ENCODE measurements at regions not wholly inside any gene's neighbourhood (a gene's known extent, or its start where the extent isn't known, plus 50 kb on each side); places are given as distances from the start of the nearest gene placed in this dataset.
A peak's percentile ranks its signal among the peaks of the same experiment; 100 is the strongest.
"Not testable (repeated sequence)": the region's sequence is repeated elsewhere in the genome, so short reads cannot be mapped to it uniquely, and the experiment has no call there.

DNA sequence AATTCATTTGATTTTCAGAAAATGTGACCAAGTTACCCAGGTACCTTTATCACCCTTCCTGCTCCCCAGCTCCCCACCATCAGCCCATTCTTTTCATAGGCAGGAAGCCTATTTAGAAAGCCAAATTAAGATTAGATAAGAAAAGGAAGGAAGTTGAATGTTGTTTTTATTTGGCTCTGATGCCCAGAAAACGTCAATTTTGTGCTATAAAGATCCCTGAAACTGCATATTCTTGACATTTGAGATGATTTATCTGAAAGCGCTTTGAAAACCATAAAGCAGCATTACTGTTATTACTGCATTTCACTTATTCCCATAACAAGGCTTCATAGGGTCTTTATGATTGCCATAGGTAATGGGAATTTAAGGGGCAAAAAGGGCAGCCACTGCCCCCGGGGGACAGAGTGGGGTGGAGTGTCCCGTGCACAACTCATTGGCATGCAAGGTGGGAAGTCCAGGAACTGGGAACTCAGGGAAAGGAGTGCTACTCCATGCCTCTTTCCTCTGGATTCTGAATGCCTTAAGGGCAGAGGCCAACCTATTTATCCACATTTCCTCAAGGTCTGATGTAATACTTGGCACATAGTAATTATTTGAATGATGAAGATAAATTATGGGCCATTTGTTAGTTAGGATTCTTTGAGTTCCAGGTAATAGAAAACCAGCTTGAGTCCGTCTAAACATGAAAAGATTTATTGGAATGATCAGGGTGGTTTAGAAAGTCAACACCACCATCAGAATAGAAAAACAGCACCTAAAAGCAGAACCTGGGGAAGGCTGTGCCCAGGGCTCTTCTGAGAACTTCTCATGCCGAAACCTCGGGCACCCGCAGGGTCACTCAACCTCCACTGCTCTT, 100.6 kb upstream of the ELMO1 start:
- no peak for DNase-seq

DNA sequence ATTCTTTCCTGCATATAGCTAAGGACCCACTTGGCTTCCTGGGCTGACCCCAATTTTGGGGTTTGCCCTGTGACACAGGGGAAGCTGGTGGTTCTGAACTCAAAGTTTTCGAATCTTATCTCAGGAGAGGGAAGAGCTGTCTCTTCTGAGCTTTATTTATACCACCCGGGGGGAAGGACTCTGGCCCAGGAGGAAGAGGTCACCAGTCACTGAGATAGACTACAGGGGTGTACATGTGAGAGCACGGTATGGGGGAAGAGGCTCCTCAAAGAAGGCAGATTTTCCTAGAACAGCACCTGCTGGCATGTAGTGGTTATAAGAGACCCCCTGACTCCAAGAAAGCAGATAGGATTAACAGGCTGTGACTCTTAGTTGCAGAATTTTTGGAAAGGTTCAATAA, 101.8 kb upstream of the ELMO1 start:
- DNase-seq = no peak

DNA sequence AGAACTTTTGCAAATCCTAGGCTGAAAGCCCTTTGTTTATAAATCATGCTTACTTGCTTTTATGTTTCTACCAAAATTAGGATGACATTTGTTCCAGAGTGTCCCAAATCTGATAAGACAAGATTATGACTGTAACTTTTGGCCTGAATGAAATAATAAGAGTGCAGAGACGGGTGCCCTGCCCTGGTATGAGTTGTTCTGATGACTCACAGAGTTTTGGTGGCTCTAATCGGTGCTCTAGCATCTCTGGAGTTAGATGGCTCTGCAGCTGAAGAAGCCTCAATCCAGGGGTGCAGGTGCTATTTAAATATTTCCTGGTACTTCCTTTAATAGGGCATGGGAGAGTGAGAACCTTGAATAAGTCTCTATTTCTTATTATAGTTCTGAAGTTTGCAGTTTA, 102.2 kb upstream of the ELMO1 start:
- peak; percentile 54 for DNase-seq

DNA sequence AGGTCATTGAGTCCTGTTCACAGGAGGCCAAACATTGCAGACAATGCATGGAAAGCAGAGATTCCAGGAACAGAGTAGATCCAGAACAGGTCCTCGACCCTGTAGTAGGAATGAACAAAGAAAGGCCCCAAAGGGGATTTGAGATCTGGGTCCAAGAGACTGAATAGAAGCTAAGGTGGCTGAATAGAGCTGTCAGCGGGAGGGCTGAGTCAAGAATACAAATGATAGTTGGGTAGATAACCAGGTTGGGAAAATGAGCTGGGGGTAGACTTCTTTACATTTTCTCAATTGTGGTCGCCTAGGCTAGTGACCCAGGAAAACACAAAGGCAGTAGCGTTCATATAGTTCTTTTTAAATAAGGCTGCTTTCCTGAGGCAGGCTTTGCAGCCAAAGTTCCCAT, 103.4 kb upstream of the ELMO1 start:
- DNase-seq = no peak

DNA sequence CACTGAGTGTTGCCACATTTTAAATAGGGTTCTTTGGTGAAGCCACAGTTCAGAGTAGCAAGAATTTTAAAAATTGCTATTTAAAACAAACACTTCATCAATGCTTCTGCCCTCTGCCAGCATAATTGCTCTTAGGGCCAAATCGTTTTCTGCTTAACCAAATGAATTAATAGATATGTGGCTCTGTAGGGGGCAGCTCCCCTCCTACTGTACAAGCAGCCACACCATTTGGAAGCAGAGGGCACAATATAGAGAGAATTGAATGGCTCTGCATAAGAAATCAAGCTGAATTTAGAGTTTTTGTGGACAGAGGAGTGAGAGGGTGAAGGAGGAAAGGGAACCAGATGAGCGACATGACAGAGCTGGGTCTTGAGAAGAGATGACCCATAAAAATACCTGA, 103.8 kb upstream of the ELMO1 start:
- not testable (repeated sequence) for DNase-seq

DNA sequence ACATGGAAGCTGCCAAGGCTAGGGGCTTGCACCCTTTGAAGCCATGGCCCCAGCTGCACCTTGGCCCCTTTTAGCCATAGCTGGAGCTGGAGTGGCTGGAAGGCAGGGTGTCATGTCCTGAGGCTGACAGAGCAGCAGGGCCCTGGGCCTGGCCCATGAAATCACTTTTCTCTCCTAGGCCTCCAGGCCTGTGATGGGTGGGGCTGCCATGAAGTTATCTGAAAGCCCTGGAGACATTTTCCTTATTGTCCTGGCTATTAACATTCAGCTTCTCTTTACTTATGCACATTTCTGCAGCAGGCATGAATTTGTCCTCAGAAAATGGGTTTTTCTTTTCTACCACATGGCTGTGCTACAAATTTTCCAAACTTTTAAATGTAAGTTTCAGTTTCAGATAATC, 106.9 kb upstream of the ELMO1 start:
- DNase-seq = no peak

DNA sequence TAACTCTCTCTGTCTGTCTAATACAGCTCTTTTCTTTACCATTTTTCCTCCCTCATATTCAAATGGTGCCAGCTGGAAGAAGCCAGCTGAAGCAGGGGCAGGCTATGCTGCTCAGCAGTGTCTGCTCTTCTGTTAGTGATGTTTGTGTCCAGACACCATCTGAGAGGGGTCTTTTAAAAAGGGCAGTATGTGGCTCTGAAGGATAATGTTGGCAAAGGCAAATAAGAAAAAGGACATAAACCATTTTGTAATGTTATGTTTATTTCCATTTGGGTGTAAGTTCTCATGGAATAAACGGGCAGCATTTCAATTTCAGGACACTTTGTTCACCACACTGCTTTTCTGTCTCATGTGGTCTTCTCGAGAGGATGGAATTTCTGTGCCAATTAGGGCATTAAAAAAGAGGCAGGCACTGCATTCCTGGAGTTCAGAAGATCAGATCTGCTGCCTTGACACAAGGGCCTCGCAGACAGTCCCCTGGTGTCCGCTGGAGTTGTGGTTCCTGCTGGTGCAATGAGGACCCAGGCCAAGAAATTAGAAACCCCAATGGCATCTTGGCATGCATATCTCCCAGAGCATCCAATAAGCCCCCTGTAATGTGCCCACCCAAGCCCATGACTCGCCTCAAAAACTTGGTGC, 109.0 kb upstream of the ELMO1 start:
- DNase-seq = no peak

DNA sequence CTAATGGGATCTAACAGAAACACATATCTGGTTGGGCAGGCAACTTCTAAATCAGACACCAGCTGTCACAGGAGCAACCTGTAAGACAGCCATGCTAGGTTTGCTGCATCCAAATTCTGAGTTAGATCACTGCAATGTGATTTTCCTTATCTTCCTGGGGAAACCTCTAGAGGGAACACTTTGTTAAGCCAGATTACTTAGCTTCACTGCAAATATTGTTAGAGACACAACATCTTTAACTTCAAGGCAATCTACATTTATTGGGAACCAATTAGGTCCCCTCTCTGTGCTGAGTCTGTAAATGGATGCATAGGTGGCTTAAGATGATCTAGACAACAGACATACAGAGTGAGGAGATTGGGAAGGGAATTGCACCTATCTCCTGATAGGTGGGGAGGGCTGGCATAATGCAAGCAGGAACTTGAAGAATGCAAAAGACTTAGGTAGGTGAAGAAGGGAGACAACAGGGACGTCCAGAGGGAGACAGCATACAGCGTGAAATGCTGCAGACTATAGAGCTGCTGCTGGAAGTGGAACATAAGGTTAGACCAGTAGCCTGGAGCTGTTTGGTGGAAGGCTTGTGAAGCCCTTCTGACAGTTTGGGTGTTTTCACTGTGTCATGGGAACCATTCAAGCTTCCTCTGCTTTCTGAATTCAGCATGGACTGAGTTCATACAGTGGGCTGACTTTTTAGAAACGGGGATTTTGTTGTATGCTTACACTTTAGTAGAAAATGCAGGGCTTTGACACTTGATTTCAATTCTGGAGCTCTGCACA, 109.8 kb upstream of the ELMO1 start:
- peak; percentile 18 for DNase-seq

DNA sequence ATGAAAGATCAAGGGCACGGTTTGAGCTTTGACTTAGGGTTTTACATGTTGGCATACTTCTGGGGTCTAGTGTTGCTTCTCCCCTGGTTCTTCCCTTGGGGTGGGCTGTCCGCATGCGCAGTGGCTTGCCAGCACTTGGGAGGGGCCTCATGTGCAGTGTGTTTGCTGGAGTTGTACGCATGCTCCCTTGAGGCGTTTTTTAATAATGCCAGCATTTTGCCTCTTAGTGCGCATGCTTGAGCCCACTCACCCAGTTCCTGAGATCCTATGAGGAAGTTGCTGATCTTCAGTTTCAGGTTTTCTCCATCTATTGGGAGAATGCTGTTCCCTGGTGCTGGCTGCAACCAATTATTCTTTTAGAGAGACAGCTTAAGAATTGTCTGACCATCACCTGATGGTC, 113.4 kb upstream of the GPR141 start:
- no peak for DNase-seq

DNA sequence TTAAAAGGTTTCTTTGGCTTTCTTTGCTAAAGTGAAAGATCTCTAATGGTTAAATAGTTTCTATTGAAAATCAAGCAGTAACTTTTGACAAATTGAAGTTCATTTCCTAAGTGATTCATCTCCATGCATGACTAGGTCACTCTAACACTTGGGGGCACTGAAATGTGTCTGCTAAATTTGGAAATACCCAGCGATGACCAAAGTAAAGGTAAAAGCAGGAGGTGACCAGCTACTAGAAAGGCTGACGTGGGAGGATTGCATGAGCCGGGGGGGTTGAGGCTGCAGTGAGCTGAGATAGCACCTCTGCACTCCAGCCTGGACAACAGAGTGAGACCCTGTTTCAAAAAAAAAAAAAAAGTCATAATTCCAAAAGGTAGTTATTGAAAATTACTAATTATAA, 111.8 kb upstream of the GPR141 start:
- DNase-seq = no peak

DNA sequence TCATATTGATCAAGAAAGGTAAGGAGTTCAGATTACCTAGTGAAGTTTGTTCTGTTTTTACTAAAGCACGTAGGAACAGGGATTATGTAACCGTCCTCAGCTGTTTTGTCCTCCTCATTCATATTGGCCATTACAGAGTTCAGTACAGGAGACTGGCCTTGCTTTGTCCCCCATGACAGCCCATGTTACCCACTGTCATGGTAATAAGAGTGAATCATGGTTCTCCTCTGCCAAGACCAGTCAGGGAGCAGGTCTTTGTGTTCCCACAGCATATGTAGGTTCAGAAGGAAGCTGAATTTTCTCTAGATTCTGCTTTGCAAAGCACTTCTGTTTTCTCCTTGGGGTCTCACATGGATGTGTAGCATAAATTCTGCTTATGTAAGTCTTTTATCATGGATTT, 106.2 kb upstream of the GPR141 start:
- no peak for DNase-seq

DNA sequence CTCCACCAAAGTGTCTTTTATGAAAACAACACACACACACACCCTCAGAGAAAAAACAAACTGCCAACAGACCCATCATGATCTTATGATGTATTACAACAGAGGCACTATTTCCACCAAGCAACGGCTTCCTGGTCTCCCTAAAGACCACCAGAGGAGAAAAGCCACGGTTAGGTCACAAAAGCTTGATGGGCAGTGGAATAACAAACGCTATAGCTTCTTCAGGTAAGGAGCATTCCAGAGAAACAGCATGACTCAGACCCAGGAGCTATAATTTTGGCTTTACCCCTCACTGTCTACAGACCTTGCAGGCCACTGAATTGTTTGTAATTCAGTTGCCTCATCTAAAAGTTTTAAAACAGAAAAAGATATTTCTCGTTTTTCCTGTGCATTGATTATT, 105.7 kb upstream of the GPR141 start:
- no peak for DNase-seq

DNA sequence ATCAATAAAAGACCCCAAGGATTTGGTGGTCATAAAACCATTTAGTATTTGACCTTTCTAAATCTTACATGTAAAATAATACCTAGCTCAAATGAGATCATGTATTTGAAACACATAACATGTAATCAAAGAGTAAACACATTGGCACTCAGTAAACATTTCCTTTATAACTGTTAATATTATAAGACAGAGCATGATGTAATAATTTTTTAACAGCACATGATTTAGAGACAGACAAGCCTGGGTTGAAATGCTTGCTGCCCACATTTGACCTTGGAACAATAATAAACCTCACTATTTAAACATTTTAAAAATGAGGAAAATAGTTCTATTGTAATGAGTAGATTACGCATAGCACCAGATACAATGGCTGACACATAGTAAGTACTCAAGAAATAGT, 105.2 kb upstream of the GPR141 start:
- no peak for DNase-seq

DNA sequence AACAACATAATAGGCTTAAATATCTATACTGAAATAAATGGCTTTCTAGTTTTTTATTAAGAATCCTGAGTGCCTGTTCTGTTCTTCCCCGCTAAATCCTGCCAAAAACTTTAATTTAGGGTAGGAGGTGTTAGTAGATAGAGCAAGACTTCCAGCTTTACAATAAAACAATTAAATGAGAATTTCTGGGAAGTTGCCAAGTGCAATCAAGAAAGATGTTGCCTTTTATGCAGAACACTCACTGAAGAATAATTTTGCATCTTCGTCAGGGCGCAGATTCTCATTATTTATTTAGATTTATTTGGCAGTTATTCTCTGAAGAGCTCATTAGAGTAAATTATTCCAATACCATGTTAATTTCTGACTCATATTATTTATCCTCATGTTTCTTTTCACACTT, 103.2 kb upstream of the GPR141 start:
- no peak for DNase-seq

DNA sequence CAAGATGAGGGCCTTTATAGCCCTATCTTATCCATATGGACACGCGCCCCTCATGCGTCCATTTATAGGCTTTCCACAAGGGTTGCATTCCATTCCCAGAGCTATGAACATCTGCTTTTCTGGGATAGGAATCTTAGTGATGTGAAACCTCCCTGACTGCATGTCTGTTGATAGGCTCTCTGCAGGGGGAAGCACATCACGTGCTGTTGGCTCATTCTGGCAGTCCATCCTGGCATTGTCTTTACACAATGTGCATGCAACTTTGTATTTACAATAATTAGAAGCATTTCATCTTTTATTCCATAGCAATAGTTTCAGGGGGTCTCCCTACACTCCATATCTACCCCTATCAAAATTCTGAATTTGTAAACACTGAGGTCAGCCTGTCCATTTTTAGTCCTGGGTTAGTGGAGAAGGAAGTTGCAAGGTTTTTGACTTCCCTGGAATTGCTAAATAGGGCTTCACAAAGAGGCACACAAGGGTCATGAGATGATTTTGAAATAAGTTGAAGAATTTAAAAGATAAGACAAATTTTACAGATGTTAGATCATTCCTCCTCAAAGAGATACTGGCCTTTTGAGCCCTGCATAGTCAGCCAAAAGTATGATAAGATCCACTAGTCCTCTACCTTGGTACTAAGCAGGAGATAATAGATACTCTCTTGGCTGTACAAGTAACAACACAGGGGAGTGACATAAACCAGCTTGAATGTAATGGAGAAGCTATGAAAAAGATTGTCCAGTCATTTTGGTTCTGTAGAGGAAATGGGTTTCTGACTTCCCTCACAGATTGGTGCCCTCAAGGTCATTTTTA, 98.7 kb upstream of the GPR141 start:
- DNase-seq = not testable (repeated sequence)

DNA sequence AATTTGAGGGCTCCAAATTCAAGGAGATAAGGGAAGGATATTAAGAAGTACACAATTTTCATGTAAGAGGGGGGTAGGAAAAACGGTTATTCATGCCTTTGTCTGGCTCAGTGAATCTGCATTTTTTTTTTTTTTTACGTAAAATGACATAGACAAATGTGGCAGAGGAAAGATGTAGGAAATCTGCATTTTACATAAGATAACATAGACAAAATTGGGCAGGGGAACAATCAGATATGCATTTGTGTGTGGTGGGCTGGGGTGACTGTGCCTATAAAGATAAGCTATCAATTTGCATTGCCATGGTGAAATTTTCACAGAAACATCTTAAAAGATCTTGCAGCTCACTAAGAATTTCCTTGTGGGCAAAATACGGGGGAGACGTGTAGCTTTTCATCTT, 92.7 kb upstream of the GPR141 start:
- peak; percentile 95 for DNase-seq

DNA sequence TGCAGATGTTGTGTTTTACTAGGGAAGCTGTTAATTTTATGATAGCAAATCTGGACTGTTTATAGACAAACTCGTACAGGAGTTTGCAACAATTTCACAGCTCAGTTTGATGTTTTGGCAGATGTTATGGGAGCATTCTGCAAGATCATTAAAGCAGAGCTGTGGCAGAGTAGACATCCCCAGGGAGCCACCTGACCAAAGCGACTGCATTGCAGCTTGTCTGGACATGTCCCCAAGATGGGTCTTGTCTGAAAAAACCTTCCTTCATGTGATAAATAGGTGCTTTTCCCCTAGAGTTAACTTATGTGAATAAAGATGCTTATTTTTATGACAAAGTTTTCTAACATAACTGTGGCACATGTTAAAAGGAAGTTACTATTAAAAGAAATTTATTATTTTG, 91.2 kb upstream of the GPR141 start:
- DNase-seq = peak; percentile 12

DNA sequence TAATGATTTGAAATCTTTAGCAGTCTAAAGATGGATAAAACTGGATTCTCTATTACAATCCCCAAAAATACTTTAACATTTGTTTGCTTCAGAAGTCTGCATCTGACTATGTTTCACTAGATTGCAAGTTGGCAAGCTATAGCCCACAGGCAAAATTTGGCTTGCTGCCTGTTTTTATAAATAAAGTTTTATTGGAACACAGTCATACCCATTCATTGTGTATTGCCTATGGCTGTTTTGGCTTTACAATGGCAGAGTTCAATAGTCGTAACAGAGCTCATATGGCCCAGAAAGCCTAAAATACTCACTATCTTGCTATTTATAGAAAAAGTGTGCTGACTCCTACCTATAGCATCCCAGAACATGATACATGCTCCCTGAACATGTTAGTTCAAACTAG, 89.0 kb upstream of the GPR141 start:
- DNase-seq = no peak

DNA sequence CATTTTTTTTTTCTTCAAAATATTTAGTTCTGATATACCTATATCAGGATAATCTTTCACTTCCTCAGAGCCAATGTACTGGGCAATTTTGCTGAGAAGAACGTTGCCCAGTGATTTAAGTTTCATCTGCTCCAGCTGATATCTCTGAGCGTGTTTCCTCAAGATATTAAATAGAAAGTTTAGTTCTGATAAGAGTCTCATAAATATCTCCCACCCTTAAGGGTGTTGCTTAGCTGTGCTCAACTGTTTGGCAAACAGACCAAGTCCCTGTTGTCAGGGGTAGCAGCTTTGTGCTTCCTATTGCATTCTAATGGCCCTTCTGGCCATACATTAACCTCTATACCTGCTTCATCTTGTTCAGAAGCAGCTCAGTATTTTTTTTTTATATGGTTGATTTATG, 84.7 kb upstream of the GPR141 start:
- DNase-seq = peak; percentile 92

DNA sequence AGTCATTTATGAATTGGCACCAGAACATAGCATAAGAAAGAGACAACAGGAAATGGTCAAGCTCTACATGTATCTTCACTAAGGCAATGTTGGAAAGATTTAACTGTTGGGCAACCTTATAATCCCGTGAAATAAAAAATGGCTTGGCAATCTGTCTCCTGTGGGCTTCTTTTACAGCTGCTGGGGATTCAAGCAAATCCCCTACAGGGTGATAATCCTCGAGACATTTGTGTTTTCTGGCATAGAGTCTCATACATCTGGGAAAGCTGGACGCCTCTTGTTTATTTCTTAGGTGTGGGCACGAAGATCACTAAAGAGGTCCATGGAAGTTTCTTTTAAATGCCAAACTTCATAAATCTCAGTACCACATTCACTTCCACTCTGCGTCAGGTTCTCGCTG, 82.2 kb upstream of the GPR141 start:
- DNase-seq = no peak

DNA sequence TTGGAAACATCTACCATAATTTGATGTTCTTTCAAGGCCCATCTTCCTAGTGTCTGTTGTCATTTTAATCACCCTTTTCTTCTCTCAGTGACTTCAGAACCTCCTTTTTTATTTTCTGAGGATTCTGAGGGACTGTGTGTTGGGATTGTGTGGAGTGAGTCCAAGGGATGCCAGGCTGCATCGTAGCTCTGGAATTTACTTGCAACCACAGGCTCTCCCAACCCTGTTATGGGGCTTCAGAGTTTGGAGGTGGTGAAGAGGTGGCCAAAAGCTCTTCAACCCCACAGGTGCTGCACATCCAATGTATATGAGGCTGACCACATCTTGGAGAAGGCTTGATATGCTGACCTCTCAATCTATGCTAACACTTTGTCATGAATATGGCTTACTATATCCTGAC, 79.5 kb upstream of the GPR141 start:
- no peak for DNase-seq

DNA sequence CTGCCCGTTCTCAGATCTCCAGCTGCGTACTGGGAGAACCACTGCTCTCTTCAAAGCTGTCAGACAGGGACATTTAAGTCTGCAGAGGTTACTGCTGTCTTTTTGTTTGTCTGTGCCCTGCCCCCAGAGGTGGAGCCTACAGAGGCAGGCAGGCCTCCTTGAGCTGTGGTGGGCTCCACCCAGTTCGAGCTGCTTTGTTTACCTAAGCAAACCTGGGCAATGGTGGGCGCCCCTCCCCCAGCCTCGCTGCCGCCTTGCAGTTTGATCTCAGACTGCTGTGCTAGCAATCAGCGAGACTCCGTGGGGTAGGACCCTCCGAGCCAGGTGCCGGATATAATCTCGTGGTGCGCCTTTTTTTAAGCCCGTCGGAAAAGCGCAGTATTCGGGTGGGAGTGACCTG, 66.2 kb upstream of the GPR141 start:
- DNase-seq = not testable (repeated sequence)

DNA sequence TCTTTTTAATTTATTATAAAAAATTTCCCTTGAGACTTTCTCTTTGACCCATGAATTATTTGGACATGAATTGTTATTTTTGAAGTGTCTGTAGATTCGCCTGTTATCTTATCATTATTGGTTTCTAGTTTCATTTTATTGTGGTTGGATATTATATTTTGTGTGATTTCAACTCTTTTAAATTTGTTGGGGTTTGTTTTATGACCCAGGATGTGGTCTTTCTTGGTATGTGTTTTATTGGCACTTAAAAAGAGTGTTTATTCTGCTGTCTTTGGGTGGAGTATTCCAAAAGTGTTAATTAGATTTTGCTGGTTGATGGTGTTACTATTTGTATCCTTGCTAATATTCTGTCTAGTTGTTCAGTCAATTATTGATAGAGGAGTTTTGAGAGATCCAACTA, 50.5 kb upstream of the GPR141 start:
- DNase-seq = no peak
